ACC112 (cell line): ENCODE measurements at regions not wholly inside any gene's neighbourhood (a gene's known extent, or its start where the extent isn't known, plus 50 kb on each side); places are given as distances from the start of the nearest gene placed in this dataset.
"Not testable (repeated sequence)": the region's sequence is repeated elsewhere in the genome, so short reads cannot be mapped to it uniquely, and the experiment has no call there.

Experiments
- H2AFZ ChIP-seq: fragments of 200-600 bp; sonication (generic); one replicate; pipeline ENCODE4 v1.6.0; 2017; ENCODE audit warnings: antibody characterized with exemption, low read length; ENCODE audit not compliant: unreplicated experiment
- H3K27ac ChIP-seq: fragments of 200-600 bp; sonication (generic); 2 replicates; pipeline ENCODE4 v1.5.1; 2014; ENCODE audit warnings: low read depth, mild to moderate bottlenecking, antibody characterized with exemption, low read length, moderate library complexity
- H3K27me3 ChIP-seq: fragments of 200-600 bp; sonication (generic); 2 replicates; pipeline ENCODE4 v1.6.1; 2014; ENCODE audit warnings: mild to moderate bottlenecking, antibody characterized with exemption, low read length, moderate library complexity, mixed read lengths; ENCODE audit not compliant: insufficient read depth
- H3K36me3 ChIP-seq: fragments of 200-600 bp; sonication (generic); 2 replicates; pipeline ENCODE4 v1.6.1; 2016; ENCODE audit warnings: mild to moderate bottlenecking, antibody characterized with exemption, low read length, moderate library complexity, mixed read lengths; ENCODE audit not compliant: insufficient read depth
- H3K4me1 ChIP-seq: fragments of 200-600 bp; sonication (generic); one replicate; pipeline ENCODE4 v1.6.1; 2016; ENCODE audit warnings: low read length, mixed read lengths; ENCODE audit not compliant: insufficient read depth, unreplicated experiment, control insufficient read depth
- H3K4me3 ChIP-seq: fragments of 200-600 bp; sonication (generic); 2 replicates; pipeline ENCODE4 v1.5.1; 2014; ENCODE audit warnings: mild to moderate bottlenecking, low read depth, low read length
- H3K79me2 ChIP-seq: fragments of 200-600 bp; sonication (generic); one replicate; pipeline ENCODE4 v1.6.0; 2016; ENCODE audit warnings: low read length; ENCODE audit not compliant: control insufficient read depth, unreplicated experiment, insufficient read depth

- no peaks in the 10 kb centered on the region for H3K27me3 ChIP-seq
- H3K27ac ChIP-seq = no peak overlapping the region
These were observed 159.9 kb upstream of the WWC1 start for GRCh38 chr5:168131519-168131918.

GRCh38 chr5:168132241-168132641, 159.2 kb upstream of the WWC1 start:
- no peak overlapping the region for H3K4me3 ChIP-seq
- H3K27ac ChIP-seq = no peak overlapping the region
- no peak overlapping the region for H2AFZ ChIP-seq
- no peaks in the 10 kb centered on the region for H3K4me1 ChIP-seq
- no peaks in the 10 kb centered on the region for H3K27me3 ChIP-seq
- no peaks in the 10 kb centered on the region for H3K36me3 ChIP-seq
- H3K79me2 ChIP-seq = no peaks in the 10 kb centered on the region

More at GRCh38 chr5:168131519-168131918, 159.9 kb upstream of the WWC1 start:
- Histone ChIP-seq H3K36me3 (no peaks in the 10 kb centered on the region), H3K4me1 (no peaks in the 10 kb centered on the region), H3K79me2 (no peaks in the 10 kb centered on the region), H3K4me3 (no peak overlapping the region), H2AFZ (no peak overlapping the region)

DNA sequence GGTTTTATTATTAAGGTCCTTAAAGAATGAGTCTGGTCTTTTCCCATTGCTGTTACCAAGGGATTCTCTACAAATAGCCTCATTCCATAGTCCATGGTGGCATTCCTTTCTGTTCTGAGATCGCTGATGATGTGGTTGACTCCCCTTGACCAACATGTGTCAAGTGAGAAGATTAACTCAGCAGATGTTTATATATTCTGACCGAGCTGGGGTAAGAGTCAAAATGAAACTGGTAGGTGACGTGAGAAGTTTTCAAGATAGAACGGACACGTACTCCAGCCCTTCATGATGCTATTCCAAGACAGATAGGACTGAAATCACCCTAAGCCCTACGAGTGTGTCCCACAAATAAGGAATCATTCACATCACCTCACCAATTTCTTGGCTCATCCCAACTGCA, 155.5 kb upstream of the WWC1 start:
- no peak overlapping the region for H2AFZ ChIP-seq
- H3K4me1 ChIP-seq = no peaks in the 10 kb centered on the region
- H3K27me3 ChIP-seq = no peaks in the 10 kb centered on the region
- no peak overlapping the region for H3K27ac ChIP-seq
- no peaks in the 10 kb centered on the region for H3K79me2 ChIP-seq
- H3K36me3 ChIP-seq = no peaks in the 10 kb centered on the region
- no peak overlapping the region for H3K4me3 ChIP-seq

GRCh38 chr5:168136340-168136739, 155.1 kb upstream of the WWC1 start:
- Histone ChIP-seq H3K36me3 (no peaks in the 10 kb centered on the region), H3K4me1 (no peaks in the 10 kb centered on the region), H3K27ac (no peak overlapping the region), H2AFZ (no peak overlapping the region), H3K79me2 (no peaks in the 10 kb centered on the region), H3K27me3 (no peaks in the 10 kb centered on the region), H3K4me3 (no peak overlapping the region)

- no peaks in the 10 kb centered on the region for H3K36me3 ChIP-seq
- no peaks in the 10 kb centered on the region for H3K27me3 ChIP-seq
- no peaks in the 10 kb centered on the region for H3K79me2 ChIP-seq
- H3K27ac ChIP-seq = no peak overlapping the region
- H3K4me1 ChIP-seq = no peaks in the 10 kb centered on the region
- no peak overlapping the region for H3K4me3 ChIP-seq
- no peak overlapping the region for H2AFZ ChIP-seq
These were observed 154.2 kb upstream of the WWC1 start for GRCh38 chr5:168137265-168137664.

DNA sequence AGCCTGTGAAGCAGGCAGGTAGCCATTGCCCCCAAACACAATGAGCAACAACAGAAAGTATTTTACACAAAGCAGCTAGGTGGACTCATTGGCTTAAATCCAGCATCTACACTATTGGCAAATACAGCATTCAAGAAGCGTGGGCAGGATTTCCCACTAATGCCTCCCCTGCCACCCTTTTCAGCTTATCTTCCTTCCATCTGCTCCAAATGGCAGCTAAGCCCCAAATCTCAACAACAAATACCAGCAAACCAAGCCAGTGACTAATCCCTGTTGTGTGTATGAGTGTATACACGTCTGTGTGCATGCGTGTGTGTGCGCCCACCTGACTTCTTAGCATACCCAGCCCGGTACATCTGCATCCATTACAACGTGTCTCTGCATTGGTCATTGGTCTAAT, 151.2 kb upstream of the WWC1 start:
- no peak overlapping the region for H3K27ac ChIP-seq
- no peak overlapping the region for H3K4me3 ChIP-seq
- no peaks in the 10 kb centered on the region for H3K36me3 ChIP-seq
- H2AFZ ChIP-seq = no peak overlapping the region
- H3K4me1 ChIP-seq = no peaks in the 10 kb centered on the region
- H3K79me2 ChIP-seq = no peaks in the 10 kb centered on the region
- H3K27me3 ChIP-seq = no peaks in the 10 kb centered on the region

- H3K4me3 ChIP-seq = no peak overlapping the region
- H3K79me2 ChIP-seq = no peaks in the 10 kb centered on the region
- no peaks in the 10 kb centered on the region for H3K4me1 ChIP-seq
- no peak overlapping the region for H2AFZ ChIP-seq
- no peak overlapping the region for H3K27ac ChIP-seq
- H3K27me3 ChIP-seq = no peaks in the 10 kb centered on the region
- no peaks in the 10 kb centered on the region for H3K36me3 ChIP-seq
These were observed 149.0 kb upstream of the WWC1 start for GRCh38 chr5:168142402-168142801.

DNA sequence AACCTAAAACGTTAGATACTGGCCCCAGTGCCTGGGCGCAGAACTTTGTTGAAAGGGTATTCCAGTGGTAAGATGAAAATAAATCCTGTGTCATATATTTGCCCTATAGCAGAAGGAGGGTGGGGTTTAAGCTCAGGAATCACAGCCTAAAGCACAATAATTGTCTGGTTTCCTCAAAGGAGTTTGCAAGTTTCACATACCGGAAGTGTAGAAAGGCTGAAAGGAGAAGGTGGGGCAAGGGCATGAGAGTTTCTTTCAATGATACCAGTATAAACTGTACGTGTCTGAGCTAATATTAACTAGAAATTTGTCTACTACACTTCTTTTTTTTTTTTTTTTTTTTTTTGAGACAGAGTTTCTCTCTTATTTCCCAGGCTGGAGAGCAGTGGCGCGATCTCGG, 147.9 kb upstream of the WWC1 start:
- H3K4me1 ChIP-seq, H3K27me3 ChIP-seq, H3K4me3 ChIP-seq, H3K27ac ChIP-seq, H3K79me2 ChIP-seq, H2AFZ ChIP-seq, H3K36me3 ChIP-seq: not testable (repeated sequence)

- Histone ChIP-seq H3K4me1 (no peaks in the 10 kb centered on the region), H2AFZ (no peak overlapping the region), H3K79me2 (no peaks in the 10 kb centered on the region), H3K27me3 (no peaks in the 10 kb centered on the region), H3K4me3 (no peak overlapping the region), H3K36me3 (no peaks in the 10 kb centered on the region), H3K27ac (no peak overlapping the region)
These were observed 144.3 kb upstream of the WWC1 start for GRCh38 chr5:168147106-168147505.

- no peaks in the 10 kb centered on the region for H3K36me3 ChIP-seq
- no peak overlapping the region for H2AFZ ChIP-seq
- H3K27me3 ChIP-seq = no peaks in the 10 kb centered on the region
- H3K4me3 ChIP-seq = no peak overlapping the region
- no peak overlapping the region for H3K27ac ChIP-seq
- no peaks in the 10 kb centered on the region for H3K4me1 ChIP-seq
- H3K79me2 ChIP-seq = no peaks in the 10 kb centered on the region
These were observed 143.7 kb upstream of the WWC1 start for GRCh38 chr5:168147568-168148360.

DNA sequence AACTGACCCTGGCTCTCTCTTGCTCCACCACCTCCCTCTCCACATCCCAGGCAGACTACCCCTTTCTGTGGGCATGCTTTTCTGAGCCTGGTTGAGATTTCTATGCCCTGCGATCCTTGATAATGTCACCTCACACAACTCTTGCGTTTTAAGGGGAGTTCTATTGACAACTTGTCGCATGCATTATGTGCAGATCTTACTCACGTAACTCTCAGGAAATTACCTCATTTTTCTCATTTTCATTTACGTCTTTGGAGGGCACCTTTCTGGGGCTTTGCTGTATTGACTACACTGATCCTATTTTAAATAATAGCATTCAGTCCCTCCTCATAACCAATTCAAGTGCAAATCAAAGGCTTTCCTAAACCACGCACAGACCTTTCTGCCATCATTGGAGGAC, 140.4 kb upstream of the WWC1 start:
- no peaks in the 10 kb centered on the region for H3K27me3 ChIP-seq
- no peaks in the 10 kb centered on the region for H3K79me2 ChIP-seq
- H2AFZ ChIP-seq = no peak overlapping the region
- no peak overlapping the region for H3K4me3 ChIP-seq
- no peaks in the 10 kb centered on the region for H3K4me1 ChIP-seq
- no peaks in the 10 kb centered on the region for H3K36me3 ChIP-seq
- no peak overlapping the region for H3K27ac ChIP-seq
